Chondrocyte (in vitro differentiated cells): ENCODE measurements at regions not wholly inside any gene's neighbourhood (a gene's known extent, or its start where the extent isn't known, plus 50 kb on each side); places are given as distances from the start of the nearest gene placed in this dataset.

Source experiments
- DNase-seq: peaks from one replicate; pipeline ENCODE4 v3.0.0; 2021; ENCODE audit warnings: mixed read lengths, low spot score
- H3K27ac Mint-ChIP-seq: one replicate; pipeline ENCODE4 v1.8.0; 2021; ENCODE audit warnings: mild to moderate bottlenecking, moderate library complexity, mixed read lengths; ENCODE audit not compliant: unreplicated experiment
- H3K27me3 Mint-ChIP-seq: 2 replicates; pipeline ENCODE4 v1.8.0; 2021; ENCODE audit warnings: low read depth, mixed read lengths
- H3K36me3 Mint-ChIP-seq: 2 replicates; pipeline ENCODE4 v1.8.0; 2021; ENCODE audit warnings: low read depth, mixed read lengths
- H3K4me1 Mint-ChIP-seq: 2 replicates; pipeline ENCODE4 v1.8.0; 2021; ENCODE audit warnings: low read depth, mild to moderate bottlenecking, mixed read lengths
- H3K4me3 Mint-ChIP-seq: one replicate; pipeline ENCODE4 v1.8.0; 2021; ENCODE audit warnings: mild to moderate bottlenecking, moderate library complexity, mixed read lengths; ENCODE audit not compliant: unreplicated experiment
- H3K9me3 Mint-ChIP-seq: 2 replicates; pipeline ENCODE4 v1.8.0; 2021; ENCODE audit warnings: low read depth, mixed read lengths
- TF ChIP-seq, protein P1 (sequence below): fragments of 200-600 bp; sonication (generic); IDR thresholded peaks from 2 replicates; pipeline ENCODE4 v1.5.0; 2021; ENCODE audit warnings: antibody characterized with exemption, mild to moderate bottlenecking, moderate library complexity

DNA sequence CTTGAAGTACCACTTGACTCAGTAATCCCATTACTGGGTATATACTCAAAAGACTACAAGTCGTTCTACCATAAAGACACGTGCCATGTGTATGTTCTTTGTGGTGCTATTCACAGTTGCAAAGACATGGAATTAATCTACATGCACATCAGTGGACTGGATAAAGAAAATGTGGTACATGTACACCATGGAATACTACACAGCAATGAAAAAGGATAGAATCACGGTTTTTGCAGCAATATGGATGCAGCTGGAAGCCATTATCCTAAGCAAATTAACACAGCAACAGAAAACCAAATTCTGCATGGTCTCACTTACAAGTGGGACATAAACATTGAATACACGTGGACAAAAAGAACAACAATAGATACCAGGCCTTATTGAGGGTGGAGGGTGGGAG lies 583.4 kb upstream of the CELF2 start:
- Mint-ChIP-seq H3K4me3 (no peak overlapping the region), H3K27me3 (peaks cover 1% of the 10 kb centered on the region), H3K4me1 (no peaks in the 10 kb centered on the region), H3K9me3 (no peaks in the 10 kb centered on the region), H3K36me3 (no peaks in the 10 kb centered on the region), H3K27ac (no peak overlapping the region)
- no peak for DNase-seq
- TF ChIP-seq, protein P1, sequence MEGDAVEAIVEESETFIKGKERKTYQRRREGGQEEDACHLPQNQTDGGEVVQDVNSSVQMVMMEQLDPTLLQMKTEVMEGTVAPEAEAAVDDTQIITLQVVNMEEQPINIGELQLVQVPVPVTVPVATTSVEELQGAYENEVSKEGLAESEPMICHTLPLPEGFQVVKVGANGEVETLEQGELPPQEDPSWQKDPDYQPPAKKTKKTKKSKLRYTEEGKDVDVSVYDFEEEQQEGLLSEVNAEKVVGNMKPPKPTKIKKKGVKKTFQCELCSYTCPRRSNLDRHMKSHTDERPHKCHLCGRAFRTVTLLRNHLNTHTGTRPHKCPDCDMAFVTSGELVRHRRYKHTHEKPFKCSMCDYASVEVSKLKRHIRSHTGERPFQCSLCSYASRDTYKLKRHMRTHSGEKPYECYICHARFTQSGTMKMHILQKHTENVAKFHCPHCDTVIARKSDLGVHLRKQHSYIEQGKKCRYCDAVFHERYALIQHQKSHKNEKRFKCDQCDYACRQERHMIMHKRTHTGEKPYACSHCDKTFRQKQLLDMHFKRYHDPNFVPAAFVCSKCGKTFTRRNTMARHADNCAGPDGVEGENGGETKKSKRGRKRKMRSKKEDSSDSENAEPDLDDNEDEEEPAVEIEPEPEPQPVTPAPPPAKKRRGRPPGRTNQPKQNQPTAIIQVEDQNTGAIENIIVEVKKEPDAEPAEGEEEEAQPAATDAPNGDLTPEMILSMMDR: no peak

DNA sequence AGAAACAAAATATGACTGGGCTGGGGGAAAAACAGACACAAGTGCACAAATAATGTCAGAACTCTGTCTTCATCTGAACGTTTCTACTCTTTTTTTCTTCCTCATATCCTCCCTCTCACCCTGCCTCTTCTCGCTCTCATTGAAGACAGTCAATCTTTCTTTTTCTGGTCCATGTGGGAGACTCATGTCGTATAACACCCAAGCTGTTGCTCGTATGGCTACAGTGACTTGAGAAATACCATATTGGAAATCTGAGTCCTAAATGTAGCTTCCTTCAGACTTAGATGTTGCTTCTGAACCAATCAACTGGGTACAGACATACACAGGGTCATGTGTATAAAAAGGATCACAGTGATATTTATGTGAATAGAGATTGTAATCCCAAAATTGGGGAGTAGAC lies 579.8 kb upstream of the CELF2 start:
- Mint-ChIP-seq H3K4me1 (no peaks in the 10 kb centered on the region), H3K4me3 (no peak overlapping the region), H3K27ac (no peak overlapping the region), H3K27me3 (peaks cover 1% of the 10 kb centered on the region), H3K9me3 (no peaks in the 10 kb centered on the region), H3K36me3 (no peaks in the 10 kb centered on the region)
- TF ChIP-seq, protein P1: no peak
- no peak for DNase-seq

DNA sequence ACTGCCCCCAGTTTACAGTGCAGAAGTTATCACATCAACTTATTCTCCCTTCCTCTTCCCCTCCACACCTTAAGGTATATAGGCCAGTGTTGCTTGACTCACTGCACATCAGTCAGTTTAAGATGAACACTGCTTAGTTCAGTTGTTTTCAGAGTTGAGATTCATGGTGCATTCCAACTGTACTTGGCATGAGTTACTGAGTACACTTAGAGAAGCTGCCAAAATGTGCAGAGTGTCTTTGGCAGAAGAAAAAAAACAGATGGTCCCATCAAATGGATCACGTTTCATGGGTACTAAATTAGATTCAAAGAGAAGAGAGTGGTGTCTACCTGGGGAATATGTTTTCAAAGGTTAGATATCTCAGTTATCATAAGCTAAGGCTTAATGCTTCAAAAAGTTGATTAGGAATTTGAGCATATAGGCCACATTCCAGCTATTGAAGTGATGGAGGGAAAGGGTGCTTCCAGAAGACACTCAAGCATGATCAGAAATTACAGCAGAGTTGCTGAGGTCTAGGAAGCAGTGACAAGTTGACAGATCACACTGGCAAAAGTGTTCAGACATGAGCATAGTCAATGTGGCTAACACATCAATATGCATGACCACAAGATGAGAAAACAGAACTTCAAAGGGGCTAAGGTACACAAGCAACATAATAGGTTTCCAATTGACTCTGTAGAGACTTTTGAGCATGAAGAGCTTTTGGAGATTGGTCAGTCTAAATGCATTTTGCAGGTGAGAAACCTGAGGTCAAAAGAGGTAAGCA lies 579.2 kb upstream of the CELF2 start:
- H3K4me1 Mint-ChIP-seq: no peaks in the 10 kb centered on the region
- no peak overlapping the region for H3K27ac Mint-ChIP-seq
- H3K9me3 Mint-ChIP-seq: no peaks in the 10 kb centered on the region
- DNase-seq: no peak
- TF ChIP-seq, protein P1: no peak
- no peak overlapping the region for H3K4me3 Mint-ChIP-seq
- no peaks in the 10 kb centered on the region for H3K27me3 Mint-ChIP-seq
- no peaks in the 10 kb centered on the region for H3K36me3 Mint-ChIP-seq

DNA sequence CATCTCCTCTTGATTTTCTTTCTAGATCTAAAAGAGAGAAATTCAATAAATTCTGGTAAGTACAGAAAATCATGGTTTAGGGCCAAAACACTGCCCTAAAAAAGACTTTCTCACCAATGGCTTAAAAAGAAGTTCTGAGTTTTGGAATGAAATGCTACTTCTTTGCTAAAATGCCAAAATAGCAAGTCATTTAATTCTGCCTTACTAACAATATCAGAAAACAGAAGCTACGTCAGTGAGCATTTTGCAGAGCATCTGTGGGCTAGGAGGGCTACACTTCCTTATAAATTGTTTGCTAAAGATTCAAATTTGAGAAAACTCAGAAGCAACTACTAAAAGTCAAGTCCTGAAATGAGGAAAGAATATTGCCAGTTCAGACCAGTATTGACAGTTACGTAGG lies 560.8 kb upstream of the CELF2 start:
- Mint-ChIP-seq H3K27me3 (no peaks in the 10 kb centered on the region), H3K4me1 (no peaks in the 10 kb centered on the region), H3K9me3 (peaks cover 14% of the 10 kb centered on the region), H3K36me3 (peaks cover 2% of the 10 kb centered on the region), H3K27ac (no peak overlapping the region), H3K4me3 (no peak overlapping the region)
- TF ChIP-seq, protein P1: no peak
- no peak for DNase-seq

DNA sequence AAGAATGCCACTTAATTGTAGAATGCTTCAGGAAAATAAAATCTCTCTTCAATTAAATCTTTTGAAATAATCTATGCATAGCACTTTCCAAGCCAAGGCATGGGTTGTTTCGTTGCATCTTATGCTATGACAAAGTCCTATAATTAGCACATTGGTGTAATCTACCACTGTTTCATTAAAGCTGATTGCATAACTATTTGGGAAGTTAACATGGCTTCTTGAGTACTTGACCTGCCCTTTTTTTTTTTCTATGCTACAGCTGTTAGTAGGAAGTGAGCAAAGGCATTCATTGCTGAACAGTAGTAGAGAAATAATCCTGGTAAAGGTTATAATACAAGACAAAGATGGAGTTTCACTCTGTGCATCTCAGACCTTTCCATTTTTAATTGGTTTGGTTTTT lies 557.2 kb upstream of the CELF2 start:
- no peak for DNase-seq
- no peaks in the 10 kb centered on the region for H3K4me1 Mint-ChIP-seq
- TF ChIP-seq, protein P1: no peak
- no peak overlapping the region for H3K4me3 Mint-ChIP-seq
- no peak overlapping the region for H3K27ac Mint-ChIP-seq
- no peaks in the 10 kb centered on the region for H3K27me3 Mint-ChIP-seq
- H3K9me3 Mint-ChIP-seq: no peaks in the 10 kb centered on the region
- H3K36me3 Mint-ChIP-seq: no peaks in the 10 kb centered on the region
